ENCODE measurements at regions not wholly inside any gene's neighbourhood (a gene's known extent, or its start where the extent isn't known, plus 50 kb on each side); places are given as distances from the start of the nearest gene placed in this dataset.

- Histone ChIP-seq H3K4me1 (no peaks in the 10 kb centered on the region), H3K27me3 (no peaks in the 10 kb centered on the region), H3K4me3 (no peak overlapping the region), H3K36me3 (no peaks in the 10 kb centered on the region), H3K27ac (no peak overlapping the region), H3K9me3 (no peaks in the 10 kb centered on the region)
- DNase-seq (ENCODE audit: extremely low spot score in 2 of 2) = no peak
- no peak for TF ChIP-seq CTCF (IDR thresholded peaks at IDR 0.05)
- no peak for TF ChIP-seq POLR2AphosphoS5 (IDR thresholded peaks at IDR 0.05; ENCODE audit: insufficient read depth in 1 of 2, low read depth in 1 of 2)
- no peak for TF ChIP-seq POLR2A (IDR thresholded peaks at IDR 0.05)
- intact Hi-C loops (cut with DNase I) = no loop called here
Observed at GRCh38 chr4:42329421-42329820, 67.9 kb upstream of the SHISA3 start.

DNA sequence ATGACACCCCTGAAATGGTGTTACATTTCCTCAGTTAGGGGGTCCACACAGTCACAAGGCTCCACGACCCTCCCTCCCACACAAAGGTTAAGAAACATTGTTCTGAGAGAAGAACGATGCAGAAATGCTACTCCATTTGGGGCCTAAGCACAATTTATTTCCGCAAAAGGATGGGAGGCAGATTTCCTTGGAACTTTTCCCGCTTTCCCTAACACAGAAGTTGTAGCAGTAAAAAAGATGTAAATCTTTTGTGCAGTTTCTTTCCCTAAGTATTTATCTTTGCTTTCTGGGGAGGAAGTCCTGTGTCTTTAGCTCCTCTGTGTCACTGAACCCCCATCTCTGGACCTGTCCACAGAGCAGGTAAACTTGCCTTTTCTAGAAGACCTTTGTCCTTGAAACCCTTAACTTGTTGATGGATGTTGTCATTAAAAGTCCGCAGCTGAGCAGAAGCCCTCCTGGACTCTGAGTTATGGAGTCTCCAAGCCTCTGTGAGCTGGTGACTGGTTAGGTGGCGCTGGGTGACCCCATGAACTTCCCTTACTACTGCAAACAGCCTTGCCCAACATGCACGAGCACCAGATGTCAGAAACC lies 67.2 kb upstream of the SHISA3 start:
- DNase-seq (ENCODE audit: extremely low spot score in 2 of 2) = no peak
- no peaks in the 10 kb centered on the region for H3K27me3 ChIP-seq
- H3K9me3 ChIP-seq = no peaks in the 10 kb centered on the region
- no peak overlapping the region for H3K4me3 ChIP-seq
- H3K36me3 ChIP-seq = no peaks in the 10 kb centered on the region
- no peaks in the 10 kb centered on the region for H3K4me1 ChIP-seq
- no peak overlapping the region for H3K27ac ChIP-seq
- TF ChIP-seq POLR2AphosphoS5 (IDR thresholded peaks at IDR 0.05; ENCODE audit: insufficient read depth in 1 of 2, low read depth in 1 of 2) = no peak
- no peak for TF ChIP-seq POLR2A (IDR thresholded peaks at IDR 0.05)
- no peak for TF ChIP-seq CTCF (IDR thresholded peaks at IDR 0.05)
- intact Hi-C loops (cut with DNase I) = no loop called here

- no peak overlapping the region for H3K27ac ChIP-seq
- no peak for TF ChIP-seq POLR2A (IDR thresholded peaks at IDR 0.05)
- no peak for TF ChIP-seq CTCF (IDR thresholded peaks at IDR 0.05)
- TF ChIP-seq POLR2AphosphoS5 (IDR thresholded peaks at IDR 0.05; ENCODE audit: insufficient read depth in 1 of 2, low read depth in 1 of 2) = no peak
- H3K4me3 ChIP-seq = no peak overlapping the region
- intact Hi-C loops (cut with DNase I) = no loop called here
- no peaks in the 10 kb centered on the region for H3K4me1 ChIP-seq
- no peaks in the 10 kb centered on the region for H3K27me3 ChIP-seq
- no peak for DNase-seq (ENCODE audit: extremely low spot score in 2 of 2)
- H3K9me3 ChIP-seq = no peaks in the 10 kb centered on the region
- H3K36me3 ChIP-seq = no peaks in the 10 kb centered on the region
Observed at GRCh38 chr4:42331040-42331439, 66.2 kb upstream of the SHISA3 start.

- TF ChIP-seq POLR2AphosphoS5 (IDR thresholded peaks at IDR 0.05; ENCODE audit: insufficient read depth in 1 of 2, low read depth in 1 of 2) (no peak), CTCF (IDR thresholded peaks at IDR 0.05) (no peak), POLR2A (IDR thresholded peaks at IDR 0.05) (no peak)
- no peaks in the 10 kb centered on the region for H3K36me3 ChIP-seq
- no peak overlapping the region for H3K4me3 ChIP-seq
- no peak overlapping the region for H3K27ac ChIP-seq
- no peak for DNase-seq (ENCODE audit: extremely low spot score in 2 of 2)
- intact Hi-C loops (cut with DNase I) = no loop called here
- no peaks in the 10 kb centered on the region for H3K27me3 ChIP-seq
- H3K4me1 ChIP-seq = no peaks in the 10 kb centered on the region
- no peaks in the 10 kb centered on the region for H3K9me3 ChIP-seq
Observed at GRCh38 chr4:42331914-42332368, 65.3 kb upstream of the SHISA3 start.

GRCh38 chr4:42339935-42340406 lies 57.3 kb upstream of the SHISA3 start:
- no peaks in the 10 kb centered on the region for H3K36me3 ChIP-seq
- no peak for DNase-seq (ENCODE audit: extremely low spot score in 2 of 2)
- H3K27me3 ChIP-seq = no peaks in the 10 kb centered on the region
- no peaks in the 10 kb centered on the region for H3K4me1 ChIP-seq
- no peak overlapping the region for H3K27ac ChIP-seq
- H3K9me3 ChIP-seq = no peaks in the 10 kb centered on the region
- TF ChIP-seq POLR2AphosphoS5 (IDR thresholded peaks at IDR 0.05; ENCODE audit: insufficient read depth in 1 of 2, low read depth in 1 of 2) = no peak
- no peak for TF ChIP-seq CTCF (IDR thresholded peaks at IDR 0.05)
- no peak for TF ChIP-seq POLR2A (IDR thresholded peaks at IDR 0.05)
- intact Hi-C loops (cut with DNase I) = no loop called here
- no peak overlapping the region for H3K4me3 ChIP-seq

Data from vagina (tissue), 2 donors.